Cardiac fibroblast (primary cell): ENCODE measurements at regions not wholly inside any gene's neighbourhood (a gene's known extent, or its start where the extent isn't known, plus 50 kb on each side); places are given as distances from the start of the nearest gene placed in this dataset.

Experiments
- DNase-seq, 2 donors: peaks; one replicate each; pipeline versions ENCODE4 v3.0.0 to v3.0.0-alpha.2; 2010; ENCODE audit warnings: low read depth in 2 of 2
- H3K4me3 ChIP-seq, 2 donors: replicated peaks in 1 of 2; 1 replicate in 1 of 2; 2 replicates in 1 of 2; pipeline ENCODE4 v1.5.1; 2011; ENCODE audit warnings: low read depth in 2 of 2, low read length in 2 of 2, mild to moderate bottlenecking in 2 of 2, moderate library complexity in 1 of 2
- TF ChIP-seq, protein P1 (sequence below): IDR thresholded peaks from one replicate; pipeline ENCODE4 v1.5.1; 2011; ENCODE audit warnings: low read depth, mild to moderate bottlenecking, low read length, inconsistent platforms

DNA sequence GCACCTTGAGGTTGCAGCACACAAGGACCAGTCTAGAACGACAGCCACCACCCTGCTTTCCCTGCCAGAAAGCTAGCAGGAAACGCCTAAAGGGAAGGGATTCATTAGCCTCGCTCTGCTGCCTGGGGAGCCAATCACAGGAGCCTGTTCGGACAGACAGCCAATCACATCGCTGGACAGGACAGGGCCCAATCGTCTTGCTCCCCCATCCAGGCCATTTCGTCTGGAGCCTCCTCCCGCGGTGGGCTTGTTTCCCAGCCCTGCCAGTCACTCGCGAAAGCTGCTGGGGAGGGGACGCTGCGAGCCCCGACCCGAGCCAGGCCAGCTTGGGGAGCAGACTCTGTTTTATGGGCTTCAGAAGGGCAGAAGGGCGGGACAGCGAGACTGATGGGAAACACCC, 79.8 kb upstream of the NCAM1 start:
- TF ChIP-seq, protein P1, sequence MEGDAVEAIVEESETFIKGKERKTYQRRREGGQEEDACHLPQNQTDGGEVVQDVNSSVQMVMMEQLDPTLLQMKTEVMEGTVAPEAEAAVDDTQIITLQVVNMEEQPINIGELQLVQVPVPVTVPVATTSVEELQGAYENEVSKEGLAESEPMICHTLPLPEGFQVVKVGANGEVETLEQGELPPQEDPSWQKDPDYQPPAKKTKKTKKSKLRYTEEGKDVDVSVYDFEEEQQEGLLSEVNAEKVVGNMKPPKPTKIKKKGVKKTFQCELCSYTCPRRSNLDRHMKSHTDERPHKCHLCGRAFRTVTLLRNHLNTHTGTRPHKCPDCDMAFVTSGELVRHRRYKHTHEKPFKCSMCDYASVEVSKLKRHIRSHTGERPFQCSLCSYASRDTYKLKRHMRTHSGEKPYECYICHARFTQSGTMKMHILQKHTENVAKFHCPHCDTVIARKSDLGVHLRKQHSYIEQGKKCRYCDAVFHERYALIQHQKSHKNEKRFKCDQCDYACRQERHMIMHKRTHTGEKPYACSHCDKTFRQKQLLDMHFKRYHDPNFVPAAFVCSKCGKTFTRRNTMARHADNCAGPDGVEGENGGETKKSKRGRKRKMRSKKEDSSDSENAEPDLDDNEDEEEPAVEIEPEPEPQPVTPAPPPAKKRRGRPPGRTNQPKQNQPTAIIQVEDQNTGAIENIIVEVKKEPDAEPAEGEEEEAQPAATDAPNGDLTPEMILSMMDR = no peak
- DNase-seq = peak in 1 of 2 donors; percentile 24
- no peak overlapping the region for H3K4me3 ChIP-seq

DNA sequence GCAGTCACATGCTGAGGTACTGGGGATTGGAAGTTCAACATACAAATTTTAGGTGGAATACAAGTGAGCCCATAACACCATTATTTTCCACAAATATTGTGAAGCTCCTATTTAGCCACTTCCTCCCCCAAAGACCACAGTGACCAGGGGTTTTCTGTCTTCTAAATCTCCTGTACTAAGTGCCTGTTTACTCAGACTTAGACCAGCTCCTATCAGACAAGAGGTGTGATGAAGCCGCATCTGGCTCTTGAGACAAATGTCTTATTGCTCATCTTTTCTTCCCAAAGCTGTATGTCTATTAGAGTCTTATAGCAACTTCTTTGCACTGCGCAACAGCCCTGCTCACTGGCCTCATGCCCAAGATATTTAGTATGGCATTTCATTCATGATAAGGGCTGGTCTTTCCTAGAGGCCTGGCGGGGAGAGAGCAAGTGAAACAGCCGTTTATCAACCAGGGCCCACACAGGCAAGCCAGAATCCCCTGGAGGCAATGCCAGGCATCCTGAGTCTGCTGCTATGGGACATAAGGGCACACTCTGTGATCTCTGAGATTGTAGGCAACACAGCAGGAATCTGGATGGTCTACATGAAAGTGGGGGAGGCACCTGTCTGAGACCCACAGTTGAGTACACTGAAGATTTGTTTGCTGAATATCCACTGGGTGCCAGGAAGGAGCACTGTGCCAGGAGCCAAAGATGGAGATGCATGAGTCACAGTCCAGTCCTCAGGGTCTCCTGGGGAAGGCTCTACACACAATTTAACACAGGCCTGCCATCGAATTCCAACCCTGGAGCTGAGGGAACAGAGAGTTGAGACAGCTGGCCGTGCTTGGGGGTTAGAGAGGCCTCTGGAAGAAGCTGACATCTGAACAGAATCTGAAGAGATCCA, 78.5 kb upstream of the NCAM1 start:
- H3K4me3 ChIP-seq = no peak overlapping the region
- TF ChIP-seq, protein P1 = no peak
- DNase-seq = peak in 1 of 2 donors; percentile 51

DNA sequence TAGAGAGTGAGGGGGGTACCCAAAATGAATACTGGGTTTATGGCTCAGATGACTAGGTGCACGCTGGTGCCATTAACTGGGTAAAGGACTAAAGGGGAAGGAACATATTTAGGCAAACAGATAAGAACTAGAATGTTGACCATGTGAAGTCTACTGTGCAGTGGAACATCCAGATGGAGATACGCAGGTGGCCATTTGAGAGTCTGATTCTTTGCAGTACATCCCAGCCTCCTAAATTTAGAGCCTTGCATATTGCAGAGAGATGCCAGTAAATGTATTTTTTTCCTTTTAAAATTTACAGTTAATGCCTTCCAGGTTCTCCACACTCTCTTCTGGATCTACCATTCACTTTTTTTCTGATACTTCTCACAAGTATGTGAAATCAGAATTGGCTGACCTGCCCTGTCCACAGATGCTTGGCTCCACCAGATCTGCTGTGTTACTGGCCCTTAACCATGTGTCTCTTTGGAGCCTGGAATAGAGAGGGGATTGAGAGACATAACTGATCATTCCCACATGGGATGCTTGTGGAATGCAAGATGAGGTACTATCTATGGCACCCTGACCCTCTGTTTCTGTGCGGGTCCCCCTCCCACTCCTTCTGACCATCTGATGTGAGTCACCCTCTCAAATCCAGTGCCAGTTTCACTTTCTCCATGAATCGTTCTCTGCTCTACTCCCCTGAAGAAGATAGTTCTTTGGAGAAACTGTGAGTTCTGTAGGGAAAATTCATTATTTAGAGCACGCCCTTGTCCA, 77.0 kb upstream of the NCAM1 start:
- H3K4me3 ChIP-seq = no peak overlapping the region
- TF ChIP-seq, protein P1 = no peak
- DNase-seq = no peak

DNA sequence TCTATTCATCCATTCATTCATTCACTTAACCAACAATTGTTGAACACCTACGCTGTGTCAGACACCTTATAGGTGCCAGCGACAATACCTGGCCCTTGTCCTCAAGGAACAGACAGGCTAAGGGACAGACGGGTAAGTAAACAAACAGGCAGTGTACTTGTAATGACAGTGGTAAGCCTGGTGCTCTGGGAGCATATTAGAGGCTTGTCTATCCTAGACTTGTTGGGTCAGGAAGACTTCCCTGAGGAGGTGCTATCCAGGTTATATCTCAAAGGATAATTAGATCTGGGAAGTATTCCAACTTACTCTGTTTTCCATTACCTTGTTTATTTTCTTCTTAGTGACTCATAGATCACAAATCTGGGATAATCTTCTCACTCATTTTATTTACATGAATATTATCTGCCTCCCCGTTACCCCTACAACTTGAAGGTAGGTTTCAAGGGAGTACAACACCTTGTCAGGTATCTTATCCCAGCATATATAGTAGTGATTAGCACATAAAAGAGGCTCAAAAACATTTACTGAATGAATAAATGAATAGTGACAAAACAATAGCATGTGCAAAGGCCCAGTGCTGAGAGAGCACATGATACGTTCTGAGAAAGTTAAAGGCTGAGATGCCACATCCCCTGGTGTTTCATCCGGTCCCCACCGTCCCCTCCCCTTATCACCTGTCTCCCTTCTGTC, 75.3 kb upstream of the NCAM1 start:
- no peak overlapping the region for H3K4me3 ChIP-seq
- TF ChIP-seq, protein P1 = no peak
- DNase-seq = no peak

DNA sequence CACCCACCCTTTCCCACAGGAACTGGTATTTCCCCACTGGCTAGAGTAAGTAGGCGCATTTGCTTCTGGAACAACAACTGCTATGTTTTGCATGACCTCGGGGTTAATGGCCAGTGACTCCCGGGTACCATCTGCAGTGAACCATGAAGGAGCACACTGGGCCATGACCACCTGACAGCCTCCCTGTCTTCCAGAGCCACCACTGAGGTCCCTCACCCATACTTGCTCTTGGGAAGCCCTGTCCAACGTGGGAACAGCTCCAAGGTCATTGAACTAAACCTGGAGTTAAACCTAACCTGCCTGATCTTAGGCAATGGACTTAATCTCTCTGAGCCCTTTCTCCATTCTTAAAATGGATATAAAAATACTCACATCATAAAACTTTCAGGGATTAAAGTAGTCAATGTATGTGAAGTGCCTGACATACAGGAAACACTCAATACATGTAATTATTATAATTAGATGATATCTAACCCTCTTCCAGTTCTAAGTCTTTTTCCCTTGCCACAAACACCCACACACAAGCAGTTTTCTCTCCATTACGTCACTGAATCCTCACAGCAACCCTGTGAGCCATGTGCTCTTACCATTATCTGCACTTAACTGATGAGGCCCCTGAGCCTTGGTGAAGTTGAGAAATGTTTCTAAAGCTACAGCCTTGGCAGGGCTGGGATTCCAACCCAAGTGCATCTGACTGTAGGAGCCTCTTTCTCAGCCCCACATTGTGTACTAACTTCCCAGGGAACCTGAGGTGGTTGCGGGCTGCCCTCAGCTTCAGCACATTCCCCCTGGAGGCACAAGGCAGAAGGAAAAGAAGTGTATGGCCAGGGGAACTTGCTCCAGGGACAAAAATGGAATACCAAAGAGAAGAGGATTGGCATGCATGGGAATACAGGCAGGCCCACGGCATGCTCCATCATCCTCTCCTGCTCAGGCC, 74.5 kb upstream of the NCAM1 start:
- no peak overlapping the region for H3K4me3 ChIP-seq
- TF ChIP-seq, protein P1 = no peak
- DNase-seq = peak in 1 of 2 donors; percentile 19

DNA sequence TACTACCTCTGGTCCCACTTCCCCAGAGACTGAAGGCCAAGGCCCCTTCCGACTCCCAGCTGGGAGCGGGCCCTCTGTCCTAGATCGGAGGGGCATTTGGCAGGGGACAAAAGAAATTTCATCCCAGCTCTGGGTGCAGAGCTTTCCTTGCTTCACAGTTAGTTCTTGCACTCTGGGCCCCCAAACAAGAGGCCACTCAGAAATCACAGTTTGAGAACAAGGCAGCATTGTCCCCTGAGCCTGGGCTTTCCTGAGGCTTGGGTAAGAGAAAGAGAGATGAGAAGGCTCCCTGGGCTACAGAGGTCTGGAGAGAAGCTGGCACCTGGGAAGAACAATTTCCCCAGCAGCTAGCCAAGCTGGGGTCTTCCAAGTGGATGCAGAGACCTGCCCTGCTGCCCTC, 71.8 kb upstream of the NCAM1 start:
- TF ChIP-seq, protein P1 = no peak
- no peak overlapping the region for H3K4me3 ChIP-seq
- no peak for DNase-seq
